SK-N-SH treated with all-trans-retinoic acid at 6 μM for 48 hours (cell line): ENCODE measurements at regions not wholly inside any gene's neighbourhood (a gene's known extent, or its start where the extent isn't known, plus 50 kb on each side); places are given as distances from the start of the nearest gene placed in this dataset.

ENCODE experiments used
- ATAC-seq: fragments of 200-7000 bp; cut with Tn5 transposase; 3 replicates; pipeline ENCODE4 v1.9.1; 2020; ENCODE audit warnings: mild to moderate bottlenecking, moderate library complexity
- ARNTL ChIP-seq: fragments of 450-650 bp; formaldehyde crosslinking; IDR thresholded peaks from 2 replicates; pipeline ENCODE4 v1.5.0; 2020; ENCODE audit warnings: low read depth, mild to moderate bottlenecking, moderate library complexity, borderline replicate concordance
- BACH2 ChIP-seq: fragments of 250-450 bp; sonication (Bioruptor Pico); IDR thresholded peaks from 2 replicates; pipeline ENCODE4 v1.9.0; 2021; ENCODE audit warnings: mild to moderate bottlenecking, borderline replicate concordance
- CSDC2 ChIP-seq: fragments of 250-450 bp; sonication (Bioruptor Pico); IDR thresholded peaks from 2 replicates; pipeline ENCODE4 v1.5.0; 2020; ENCODE audit warnings: mild to moderate bottlenecking, moderate library complexity
- ESRRG ChIP-seq: fragments of 250-450 bp; sonication (Bioruptor Pico); IDR thresholded peaks from 2 replicates; pipeline ENCODE4 v1.6.1; 2021; ENCODE audit warnings: mild to moderate bottlenecking
- ISL1 ChIP-seq: fragments of 250-450 bp; sonication (Bioruptor Pico); IDR thresholded peaks from 2 replicates; pipeline ENCODE4 v2.1.2; 2022; ENCODE audit warnings: mild to moderate bottlenecking, moderate library complexity
- OSR1 ChIP-seq: fragments of 250-450 bp; sonication (Bioruptor Pico); IDR thresholded peaks from 2 replicates; pipeline ENCODE4 v1.8.0; 2022; ENCODE audit warnings: moderate library complexity, mild to moderate bottlenecking, inconsistent platforms
- PPARA ChIP-seq: fragments of 250-450 bp; sonication (Bioruptor Pico); IDR thresholded peaks from 2 replicates; pipeline ENCODE4 v1.5.0; 2020; ENCODE audit warnings: mild to moderate bottlenecking, borderline replicate concordance
- SNAI2 ChIP-seq: fragments of 250-450 bp; sonication (Bioruptor Pico); IDR thresholded peaks from 2 replicates; pipeline ENCODE4 v1.5.0; 2020; ENCODE audit warnings: mild to moderate bottlenecking, moderate library complexity
- TCF4 ChIP-seq: fragments of 250-450 bp; sonication (Bioruptor Pico); IDR thresholded peaks from 2 replicates; pipeline ENCODE4 v1.8.0; 2021; ENCODE audit warnings: mild to moderate bottlenecking, moderate library complexity, borderline replicate concordance
- TOX ChIP-seq: fragments of 250-450 bp; sonication (Bioruptor Pico); IDR thresholded peaks from 2 replicates; pipeline ENCODE4 v1.8.0; 2021; ENCODE audit warnings: mild to moderate bottlenecking, moderate library complexity, borderline replicate concordance
- ZC3H10 ChIP-seq: fragments of 250-450 bp; sonication (Bioruptor Pico); IDR thresholded peaks from 2 replicates; pipeline ENCODE4 v1.5.1; 2021; ENCODE audit warnings: mild to moderate bottlenecking, moderate library complexity
- ZFP3 ChIP-seq: fragments of 250-450 bp; sonication (Bioruptor Pico); IDR thresholded peaks from 2 replicates; pipeline ENCODE4 v1.5.0; 2020; ENCODE audit warnings: mild to moderate bottlenecking, moderate library complexity
- ZFP30 ChIP-seq: fragments of 450-650 bp; formaldehyde crosslinking; IDR thresholded peaks from 2 replicates; pipeline ENCODE4 v1.5.0; 2022; ENCODE audit warnings: mild to moderate bottlenecking, moderate library complexity
- ZNF565 ChIP-seq: fragments of 450-650 bp; formaldehyde crosslinking; conservative IDR thresholded peaks from 2 replicates; pipeline ENCODE4 v1.5.0; 2020; ENCODE audit warnings: low read depth, mild to moderate bottlenecking, moderate library complexity
- ZNF70 ChIP-seq: fragments of 450-650 bp; formaldehyde crosslinking; IDR thresholded peaks from 2 replicates; pipeline ENCODE4 v1.5.0; 2020; ENCODE audit warnings: mild to moderate bottlenecking, moderate library complexity
- ZNF8 ChIP-seq: fragments of 450-650 bp; formaldehyde crosslinking; IDR thresholded peaks from 2 replicates; pipeline ENCODE4 v1.5.0; 2020; ENCODE audit warnings: mild to moderate bottlenecking, moderate library complexity
- TF ChIP-seq, protein P1 (sequence below): fragments of 250-450 bp; sonication (Bioruptor Pico); IDR thresholded peaks from 2 replicates; pipeline ENCODE4 v1.8.0; 2021; ENCODE audit warnings: low read depth, mild to moderate bottlenecking, moderate library complexity, borderline replicate concordance
- TF ChIP-seq, protein P2 (sequence below): fragments of 250-450 bp; sonication (Bioruptor Pico); IDR thresholded peaks from 2 replicates; pipeline ENCODE4 v1.5.0; 2020; ENCODE audit warnings: mild to moderate bottlenecking, moderate library complexity
- TF ChIP-seq, protein P3 (sequence below): fragments of 250-450 bp; sonication (Bioruptor Pico); IDR thresholded peaks from 2 replicates; pipeline ENCODE4 v1.8.0; 2020; ENCODE audit warnings: mild to moderate bottlenecking, moderate library complexity, borderline replicate concordance
- TF ChIP-seq, protein P4 (sequence below): fragments of 250-450 bp; sonication (Bioruptor Pico); IDR thresholded peaks from 2 replicates; pipeline ENCODE4 v1.5.1; 2020; ENCODE audit warnings: low read depth, mild to moderate bottlenecking, moderate library complexity

DNA sequence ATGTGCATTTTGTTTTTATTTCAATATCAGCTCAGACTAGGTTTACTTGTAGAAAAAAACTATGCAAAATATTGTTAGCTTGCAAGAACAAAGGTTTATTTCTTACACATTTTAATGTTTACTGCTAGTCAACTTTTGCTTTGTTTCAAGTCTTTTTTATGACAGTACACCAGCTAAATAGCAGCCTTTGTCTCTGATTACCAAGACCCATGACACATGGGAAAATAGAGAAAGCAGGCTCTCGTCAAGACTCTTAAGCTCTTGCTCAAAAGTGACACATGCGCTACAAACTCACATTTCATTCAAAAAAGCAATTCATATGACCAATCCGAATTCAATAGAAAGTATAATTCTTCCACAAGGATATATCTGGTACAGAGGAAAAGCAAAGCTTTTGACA, 642.3 kb upstream of the SLITRK1 start:
- no peak for ATAC-seq
- no peak for TF ChIP-seq PPARA (CRISPR knock-in tag)

DNA sequence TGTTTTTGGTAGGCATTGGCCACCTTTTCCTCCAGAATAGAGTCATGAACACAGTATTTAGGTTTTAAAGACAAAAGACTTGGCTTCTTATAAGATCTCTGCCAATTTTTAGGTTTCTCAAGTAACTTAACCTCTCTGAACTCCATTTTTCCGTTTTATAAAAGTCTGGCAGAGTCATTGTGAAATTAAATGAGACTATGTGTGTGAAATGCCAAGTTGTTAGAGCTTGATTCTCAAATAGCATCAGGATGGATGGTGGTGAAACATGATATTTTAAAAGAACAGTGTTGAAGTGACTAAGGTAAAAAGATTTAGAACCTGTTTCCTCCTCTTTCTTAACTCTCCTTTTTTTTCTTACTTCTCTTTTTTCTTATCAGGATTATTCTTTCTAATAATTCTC, 617.7 kb upstream of the SLITRK1 start:
- no peak for TF ChIP-seq ARNTL (CRISPR knock-in tag)
- TF ChIP-seq ZNF565: no peak
- TF ChIP-seq ZC3H10: no peak
- TF ChIP-seq, protein P1, sequence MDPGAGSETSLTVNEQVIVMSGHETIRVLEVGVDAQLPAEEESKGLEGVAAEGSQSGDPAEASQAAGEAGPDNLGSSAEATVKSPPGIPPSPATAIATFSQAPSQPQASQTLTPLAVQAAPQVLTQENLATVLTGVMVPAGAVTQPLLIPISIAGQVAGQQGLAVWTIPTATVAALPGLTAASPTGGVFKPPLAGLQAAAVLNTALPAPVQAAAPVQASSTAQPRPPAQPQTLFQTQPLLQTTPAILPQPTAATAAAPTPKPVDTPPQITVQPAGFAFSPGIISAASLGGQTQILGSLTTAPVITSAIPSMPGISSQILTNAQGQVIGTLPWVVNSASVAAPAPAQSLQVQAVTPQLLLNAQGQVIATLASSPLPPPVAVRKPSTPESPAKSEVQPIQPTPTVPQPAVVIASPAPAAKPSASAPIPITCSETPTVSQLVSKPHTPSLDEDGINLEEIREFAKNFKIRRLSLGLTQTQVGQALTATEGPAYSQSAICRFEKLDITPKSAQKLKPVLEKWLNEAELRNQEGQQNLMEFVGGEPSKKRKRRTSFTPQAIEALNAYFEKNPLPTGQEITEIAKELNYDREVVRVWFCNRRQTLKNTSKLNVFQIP (CRISPR knock-in tag): no peak
- TF ChIP-seq ZFP30: no peak
- no peak for TF ChIP-seq ISL1 (CRISPR knock-in tag)
- TF ChIP-seq, all 23 proteins: peak for 0
- ATAC-seq: no peak

DNA sequence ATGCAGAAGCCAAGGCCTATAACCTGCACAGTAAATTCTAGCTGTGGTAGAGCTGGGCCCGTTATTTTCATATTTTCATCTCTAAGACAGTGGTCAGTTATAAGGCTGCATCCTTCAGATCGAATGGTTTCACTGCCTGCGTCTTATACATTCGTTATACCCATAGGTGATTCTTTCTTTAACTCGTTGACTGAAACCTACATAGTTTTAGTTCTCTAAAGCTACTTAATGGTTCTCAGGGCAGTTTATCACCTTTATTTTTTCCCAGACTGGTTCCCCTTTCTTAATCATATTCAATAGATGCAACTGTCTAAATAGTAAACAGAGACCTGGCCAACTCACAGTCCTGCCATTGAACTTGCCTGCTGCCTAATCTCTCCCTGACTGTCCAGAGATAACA, 615.3 kb upstream of the SLITRK1 start:
- no peak for ATAC-seq
- TF ChIP-seq OSR1 (CRISPR knock-in tag) (no peak), TCF4 (CRISPR knock-in tag) (no peak), ZFP3 (no peak), BACH2 (CRISPR knock-in tag) (no peak), ZNF565 (no peak), ZFP30 (no peak), ESRRG (CRISPR knock-in tag) (no peak), ARNTL (CRISPR knock-in tag) (no peak), PPARA (CRISPR knock-in tag) (no peak), ZNF8 (CRISPR knock-in tag) (no peak), TOX (no peak)
- TF ChIP-seq, protein P2, sequence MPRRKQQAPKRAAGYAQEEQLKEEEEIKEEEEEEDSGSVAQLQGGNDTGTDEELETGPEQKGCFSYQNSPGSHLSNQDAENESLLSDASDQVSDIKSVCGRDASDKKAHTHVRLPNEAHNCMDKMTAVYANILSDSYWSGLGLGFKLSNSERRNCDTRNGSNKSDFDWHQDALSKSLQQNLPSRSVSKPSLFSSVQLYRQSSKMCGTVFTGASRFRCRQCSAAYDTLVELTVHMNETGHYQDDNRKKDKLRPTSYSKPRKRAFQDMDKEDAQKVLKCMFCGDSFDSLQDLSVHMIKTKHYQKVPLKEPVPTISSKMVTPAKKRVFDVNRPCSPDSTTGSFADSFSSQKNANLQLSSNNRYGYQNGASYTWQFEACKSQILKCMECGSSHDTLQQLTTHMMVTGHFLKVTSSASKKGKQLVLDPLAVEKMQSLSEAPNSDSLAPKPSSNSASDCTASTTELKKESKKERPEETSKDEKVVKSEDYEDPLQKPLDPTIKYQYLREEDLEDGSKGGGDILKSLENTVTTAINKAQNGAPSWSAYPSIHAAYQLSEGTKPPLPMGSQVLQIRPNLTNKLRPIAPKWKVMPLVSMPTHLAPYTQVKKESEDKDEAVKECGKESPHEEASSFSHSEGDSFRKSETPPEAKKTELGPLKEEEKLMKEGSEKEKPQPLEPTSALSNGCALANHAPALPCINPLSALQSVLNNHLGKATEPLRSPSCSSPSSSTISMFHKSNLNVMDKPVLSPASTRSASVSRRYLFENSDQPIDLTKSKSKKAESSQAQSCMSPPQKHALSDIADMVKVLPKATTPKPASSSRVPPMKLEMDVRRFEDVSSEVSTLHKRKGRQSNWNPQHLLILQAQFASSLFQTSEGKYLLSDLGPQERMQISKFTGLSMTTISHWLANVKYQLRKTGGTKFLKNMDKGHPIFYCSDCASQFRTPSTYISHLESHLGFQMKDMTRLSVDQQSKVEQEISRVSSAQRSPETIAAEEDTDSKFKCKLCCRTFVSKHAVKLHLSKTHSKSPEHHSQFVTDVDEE: no peak
- TF ChIP-seq, protein P3, sequence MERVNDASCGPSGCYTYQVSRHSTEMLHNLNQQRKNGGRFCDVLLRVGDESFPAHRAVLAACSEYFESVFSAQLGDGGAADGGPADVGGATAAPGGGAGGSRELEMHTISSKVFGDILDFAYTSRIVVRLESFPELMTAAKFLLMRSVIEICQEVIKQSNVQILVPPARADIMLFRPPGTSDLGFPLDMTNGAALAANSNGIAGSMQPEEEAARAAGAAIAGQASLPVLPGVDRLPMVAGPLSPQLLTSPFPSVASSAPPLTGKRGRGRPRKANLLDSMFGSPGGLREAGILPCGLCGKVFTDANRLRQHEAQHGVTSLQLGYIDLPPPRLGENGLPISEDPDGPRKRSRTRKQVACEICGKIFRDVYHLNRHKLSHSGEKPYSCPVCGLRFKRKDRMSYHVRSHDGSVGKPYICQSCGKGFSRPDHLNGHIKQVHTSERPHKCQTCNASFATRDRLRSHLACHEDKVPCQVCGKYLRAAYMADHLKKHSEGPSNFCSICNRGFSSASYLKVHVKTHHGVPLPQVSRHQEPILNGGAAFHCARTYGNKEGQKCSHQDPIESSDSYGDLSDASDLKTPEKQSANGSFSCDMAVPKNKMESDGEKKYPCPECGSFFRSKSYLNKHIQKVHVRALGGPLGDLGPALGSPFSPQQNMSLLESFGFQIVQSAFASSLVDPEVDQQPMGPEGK: no peak
- TF ChIP-seq, protein P1 (CRISPR knock-in tag): no peak
- TF ChIP-seq, protein P4, sequence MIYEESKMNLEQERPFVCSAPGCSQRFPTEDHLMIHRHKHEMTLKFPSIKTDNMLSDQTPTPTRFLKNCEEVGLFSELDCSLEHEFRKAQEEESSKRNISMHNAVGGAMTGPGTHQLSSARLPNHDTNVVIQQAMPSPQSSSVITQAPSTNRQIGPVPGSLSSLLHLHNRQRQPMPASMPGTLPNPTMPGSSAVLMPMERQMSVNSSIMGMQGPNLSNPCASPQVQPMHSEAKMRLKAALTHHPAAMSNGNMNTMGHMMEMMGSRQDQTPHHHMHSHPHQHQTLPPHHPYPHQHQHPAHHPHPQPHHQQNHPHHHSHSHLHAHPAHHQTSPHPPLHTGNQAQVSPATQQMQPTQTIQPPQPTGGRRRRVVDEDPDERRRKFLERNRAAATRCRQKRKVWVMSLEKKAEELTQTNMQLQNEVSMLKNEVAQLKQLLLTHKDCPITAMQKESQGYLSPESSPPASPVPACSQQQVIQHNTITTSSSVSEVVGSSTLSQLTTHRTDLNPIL (CRISPR knock-in tag): no peak

DNA sequence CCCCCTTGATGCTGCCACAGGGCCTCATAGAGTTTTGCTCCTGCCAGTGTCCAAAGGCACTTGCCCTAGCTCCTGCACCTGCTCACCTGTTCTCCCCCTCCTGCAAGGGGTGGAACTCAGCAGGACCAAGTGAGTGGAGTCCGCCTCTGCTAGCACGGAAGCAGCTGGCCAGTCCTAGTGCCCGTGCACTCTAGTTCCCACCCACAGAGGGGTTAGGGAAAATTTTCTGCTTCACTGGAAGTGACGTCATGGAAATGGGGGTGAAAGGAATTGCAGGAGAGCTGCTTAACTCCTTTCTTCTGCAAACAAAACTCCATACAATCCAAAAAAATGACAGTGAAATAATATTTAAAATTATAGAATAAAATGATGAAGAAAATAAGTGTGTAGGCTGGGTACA, 609.7 kb upstream of the SLITRK1 start:
- no peak for ATAC-seq
- TF ChIP-seq ZNF565 (no peak), CSDC2 (CRISPR knock-in tag) (no peak), ZNF70 (CRISPR knock-in tag) (no peak), ZNF8 (CRISPR knock-in tag) (no peak), SNAI2 (CRISPR knock-in tag) (no peak)
